ENCODE measurements at regions not wholly inside any gene's neighbourhood (a gene's known extent, or its start where the extent isn't known, plus 50 kb on each side); places are given as distances from the start of the nearest gene placed in this dataset.

GRCh38 chr2:195470622-195471021 is 186.4 kb upstream of the SLC39A10 start:
- TF ChIP-seq CTCF (conservative IDR thresholded peaks at IDR 0.05; ENCODE audit: low read depth, low read length): no peak
- H3K4me3 ChIP-seq (ENCODE audit: low read depth, low read length): no peak overlapping the region
- no peak for DNase-seq (ENCODE audit: low read depth)

GRCh38 chr2:195468771-195469170 is 188.3 kb upstream of the SLC39A10 start:
- DNase-seq (ENCODE audit: low read depth): peak; percentile 22
- H3K4me3 ChIP-seq (ENCODE audit: low read depth, low read length): no peak overlapping the region
- no peak for TF ChIP-seq CTCF (conservative IDR thresholded peaks at IDR 0.05; ENCODE audit: low read depth, low read length)

- no peak for TF ChIP-seq CTCF (conservative IDR thresholded peaks at IDR 0.05; ENCODE audit: low read depth, low read length)
- H3K4me3 ChIP-seq (ENCODE audit: low read depth, low read length): no peak overlapping the region
- no peak for DNase-seq (ENCODE audit: low read depth)
These were observed 190.6 kb upstream of the SLC39A10 start for GRCh38 chr2:195466427-195466826.

GRCh38 chr2:195461010-195461409 is 196.0 kb upstream of the SLC39A10 start:
- H3K4me3 ChIP-seq (ENCODE audit: low read depth, low read length): no peak overlapping the region
- no peak for DNase-seq (ENCODE audit: low read depth)
- no peak for TF ChIP-seq CTCF (conservative IDR thresholded peaks at IDR 0.05; ENCODE audit: low read depth, low read length)

GRCh38 chr2:195458936-195459335 is 198.1 kb upstream of the SLC39A10 start:
- H3K4me3 ChIP-seq (ENCODE audit: low read depth, low read length): no peak overlapping the region
- TF ChIP-seq CTCF (conservative IDR thresholded peaks at IDR 0.05; ENCODE audit: low read depth, low read length): no peak
- no peak for DNase-seq (ENCODE audit: low read depth)

GRCh38 chr2:195457873-195458272 is 199.2 kb upstream of the SLC39A10 start:
- no peak for TF ChIP-seq CTCF (conservative IDR thresholded peaks at IDR 0.05; ENCODE audit: low read depth, low read length)
- H3K4me3 ChIP-seq (ENCODE audit: low read depth, low read length): no peak overlapping the region
- DNase-seq (ENCODE audit: low read depth): no peak

GRCh38 chr2:195456771-195457170 is 200.3 kb upstream of the SLC39A10 start:
- H3K4me3 ChIP-seq (ENCODE audit: low read depth, low read length): no peak overlapping the region
- TF ChIP-seq CTCF (conservative IDR thresholded peaks at IDR 0.05; ENCODE audit: low read depth, low read length): no peak
- no peak for DNase-seq (ENCODE audit: low read depth)

All from choroid plexus epithelial cell (primary cell).